Neural progenitor cell (in vitro differentiated cells): ENCODE measurements at regions not wholly inside any gene's neighbourhood (a gene's known extent, or its start where the extent isn't known, plus 50 kb on each side); places are given as distances from the start of the nearest gene placed in this dataset.
"Not testable (repeated sequence)": the region's sequence is repeated elsewhere in the genome, so short reads cannot be mapped to it uniquely, and the experiment has no call there.

Experiments
- CTCF ChIP-seq: fragments of 200-600 bp; sonication (generic); IDR thresholded peaks from 2 replicates; pipeline ENCODE4 v1.5.1; 2017; ENCODE audit warnings: antibody characterized with exemption, mild to moderate bottlenecking
- EZH2 ChIP-seq: fragments of 200-600 bp; sonication (generic); IDR thresholded peaks from 2 replicates; pipeline ENCODE4 v1.6.1; 2017; ENCODE audit warnings: antibody characterized with exemption, mild to moderate bottlenecking, moderate library complexity
- EZH2phosphoT487 ChIP-seq: fragments of 200-600 bp; sonication (generic); IDR thresholded peaks from 2 replicates; pipeline ENCODE4 v1.6.1; 2017; ENCODE audit warnings: antibody characterized with exemption

DNA sequence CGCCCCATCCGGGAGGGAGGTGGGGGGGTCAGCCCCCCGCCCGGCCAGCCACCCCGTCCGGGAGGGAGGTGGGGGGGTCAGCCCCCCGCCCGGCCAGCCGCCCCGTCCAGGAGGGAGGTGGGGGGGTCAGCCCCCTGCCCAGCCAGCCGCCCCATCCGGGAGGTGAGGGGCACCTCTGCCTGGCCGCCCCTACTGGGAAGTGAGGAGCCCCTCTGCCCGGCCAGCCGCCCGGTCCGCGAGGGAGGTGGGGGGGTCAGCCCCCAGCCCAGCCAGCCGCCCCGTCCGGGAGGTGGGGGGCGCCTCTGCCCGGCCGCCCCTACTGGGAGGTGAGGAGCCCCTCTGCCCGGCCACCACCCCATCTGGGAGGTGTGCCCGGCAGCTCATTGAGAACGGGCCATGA lies 76.6 kb upstream of the MS4A8 start:
- TF ChIP-seq EZH2, CTCF, EZH2phosphoT487: not testable (repeated sequence)
